ENCODE measurements at regions not wholly inside any gene's neighbourhood (a gene's known extent, or its start where the extent isn't known, plus 50 kb on each side); places are given as distances from the start of the nearest gene placed in this dataset.
"Not testable (repeated sequence)": the region's sequence is repeated elsewhere in the genome, so short reads cannot be mapped to it uniquely, and the experiment has no call there.

DNA sequence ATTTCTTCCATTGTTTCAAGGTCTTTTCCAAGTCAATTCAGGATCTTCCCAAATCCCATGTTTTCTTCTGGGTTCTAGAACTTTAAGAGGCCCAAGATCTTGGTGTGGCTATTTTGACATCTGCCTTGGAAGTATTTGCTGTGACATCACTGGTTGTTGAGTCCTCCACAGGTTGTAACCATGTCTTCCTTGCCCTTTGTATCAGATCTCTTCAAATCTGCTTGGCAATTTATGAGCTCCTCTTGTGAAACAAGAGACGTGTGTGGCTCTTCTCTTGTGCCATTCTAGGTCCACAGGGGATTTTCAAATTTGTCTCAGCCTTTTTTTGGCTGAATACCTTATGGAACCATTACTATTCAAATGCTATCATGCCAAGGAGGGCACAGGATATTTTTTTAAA lies 60.3 kb upstream of the KCNK2 start:
- TF ChIP-seq, protein P1, sequence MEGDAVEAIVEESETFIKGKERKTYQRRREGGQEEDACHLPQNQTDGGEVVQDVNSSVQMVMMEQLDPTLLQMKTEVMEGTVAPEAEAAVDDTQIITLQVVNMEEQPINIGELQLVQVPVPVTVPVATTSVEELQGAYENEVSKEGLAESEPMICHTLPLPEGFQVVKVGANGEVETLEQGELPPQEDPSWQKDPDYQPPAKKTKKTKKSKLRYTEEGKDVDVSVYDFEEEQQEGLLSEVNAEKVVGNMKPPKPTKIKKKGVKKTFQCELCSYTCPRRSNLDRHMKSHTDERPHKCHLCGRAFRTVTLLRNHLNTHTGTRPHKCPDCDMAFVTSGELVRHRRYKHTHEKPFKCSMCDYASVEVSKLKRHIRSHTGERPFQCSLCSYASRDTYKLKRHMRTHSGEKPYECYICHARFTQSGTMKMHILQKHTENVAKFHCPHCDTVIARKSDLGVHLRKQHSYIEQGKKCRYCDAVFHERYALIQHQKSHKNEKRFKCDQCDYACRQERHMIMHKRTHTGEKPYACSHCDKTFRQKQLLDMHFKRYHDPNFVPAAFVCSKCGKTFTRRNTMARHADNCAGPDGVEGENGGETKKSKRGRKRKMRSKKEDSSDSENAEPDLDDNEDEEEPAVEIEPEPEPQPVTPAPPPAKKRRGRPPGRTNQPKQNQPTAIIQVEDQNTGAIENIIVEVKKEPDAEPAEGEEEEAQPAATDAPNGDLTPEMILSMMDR (IDR thresholded peaks at IDR 0.05) = no peak
- WGBS, 4 donors = 19 to 30% (median 24%) methylated on average over 1 of the region's 1 CpG
- H3K27me3 ChIP-seq = no peaks in the 10 kb centered on the region
- H3K4me3 ChIP-seq = no peak overlapping the region
- intact Hi-C loops (cut with DNase I) = no loop called here
- no peak for DNase-seq
- H3K9me3 ChIP-seq (replicated peaks in 1 of 3) = no peaks in the 10 kb centered on the region
- H3K36me3 ChIP-seq (replicated peaks in 1 of 2) = no peaks in the 10 kb centered on the region
- H3K4me1 ChIP-seq (replicated peaks in 1 of 2) = peaks cover 13 to 31% of the 10 kb centered on the region in 2 donors
- peak overlapping the region; percentile 65 to 85 (median 72) for H3K27ac ChIP-seq

DNA sequence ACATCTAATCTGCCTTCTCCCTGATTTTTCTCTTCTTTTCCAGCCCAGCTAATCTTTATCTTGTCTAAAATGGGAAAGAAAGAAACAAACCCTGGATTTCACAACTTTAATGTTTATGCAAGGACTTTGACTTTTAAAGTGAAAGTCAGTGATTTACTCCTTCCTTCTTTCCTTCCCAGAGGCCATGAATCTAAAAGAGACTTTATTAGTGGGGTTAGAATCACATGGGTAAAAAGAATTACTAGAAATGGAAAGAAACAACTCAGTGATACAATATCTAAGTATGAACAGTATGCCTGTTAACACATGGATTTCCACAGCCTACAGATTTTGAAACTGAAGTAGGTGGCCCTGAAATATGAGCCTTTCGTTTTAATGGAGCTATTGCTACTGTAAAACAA lies 59.8 kb upstream of the KCNK2 start:
- peak overlapping the region; percentile 65 to 85 (median 72) for H3K27ac ChIP-seq

DNA sequence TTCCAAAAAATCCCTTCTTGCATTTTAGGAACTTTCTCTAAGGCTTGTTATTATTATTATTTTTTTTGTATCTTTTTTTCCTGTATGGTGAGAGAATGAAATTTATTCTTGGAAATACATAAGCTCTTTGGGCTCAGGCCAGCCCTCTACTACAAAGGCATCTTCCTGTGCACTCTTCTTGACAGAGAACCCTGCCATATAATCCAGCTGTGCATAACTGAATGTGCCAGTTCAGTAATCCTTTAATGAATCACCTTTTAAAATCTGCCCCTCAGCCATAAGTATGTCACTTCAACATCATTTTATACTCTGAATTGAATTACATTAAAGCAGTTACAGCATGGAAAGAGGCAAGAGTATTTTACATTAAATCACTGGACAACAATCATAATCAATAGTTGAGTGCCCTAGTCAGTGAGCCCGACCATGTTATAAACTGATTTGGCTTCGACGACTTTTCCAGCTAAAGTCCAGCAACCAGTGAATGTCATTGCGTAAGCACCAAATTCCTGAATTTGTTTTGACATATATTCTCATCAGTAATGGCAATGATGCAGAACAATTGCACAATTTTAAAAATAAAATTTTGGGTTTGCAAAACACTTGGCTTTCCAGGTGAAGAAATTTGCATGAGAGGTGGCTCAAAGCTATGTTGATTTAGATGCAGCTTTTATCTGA lies 59.2 kb upstream of the KCNK2 start:
- no peaks in the 10 kb centered on the region for H3K27me3 ChIP-seq
- H3K9me3 ChIP-seq (replicated peaks in 1 of 3) = no peaks in the 10 kb centered on the region
- H3K36me3 ChIP-seq (replicated peaks in 1 of 2) = no peaks in the 10 kb centered on the region
- intact Hi-C loops (cut with DNase I) = no loop called here
- peak overlapping the region in 1 of 4 donors; percentile 19 for H3K4me3 ChIP-seq
- TF ChIP-seq, protein P1 (IDR thresholded peaks at IDR 0.05) = no peak
- no peak for TF ChIP-seq POLR2A (IDR thresholded peaks at IDR 0.05)
- H3K4me1 ChIP-seq (replicated peaks in 1 of 2) = peaks cover 13 to 31% of the 10 kb centered on the region in 2 donors
- WGBS, 4 donors = 43 to 61% (median 53%) methylated on average over 4 of the region's 4 CpGs
- H3K27ac ChIP-seq = peak overlapping the region; percentile 65 to 85 (median 72)
- DNase-seq = no peak

More for the DNA sequence above, 59.8 kb upstream of the KCNK2 start:
- Histone ChIP-seq H3K27me3 (no peaks in the 10 kb centered on the region), H3K4me1 (replicated peaks in 1 of 2) (peaks cover 13 to 31% of the 10 kb centered on the region in 2 donors), H3K9me3 (replicated peaks in 1 of 3) (no peaks in the 10 kb centered on the region), H3K4me3 (peak overlapping the region in 1 of 4 donors; percentile 19), H3K36me3 (replicated peaks in 1 of 2) (no peaks in the 10 kb centered on the region)
- intact Hi-C loops (cut with DNase I) = no loop called here
- TF ChIP-seq, protein P1 (IDR thresholded peaks at IDR 0.05) = no peak
- TF ChIP-seq POLR2A (IDR thresholded peaks at IDR 0.05) = no peak
- 18 to 34% (median 27%) methylated on average over 1 of the region's 1 CpG for WGBS, 4 donors
- DNase-seq = no peak

DNA sequence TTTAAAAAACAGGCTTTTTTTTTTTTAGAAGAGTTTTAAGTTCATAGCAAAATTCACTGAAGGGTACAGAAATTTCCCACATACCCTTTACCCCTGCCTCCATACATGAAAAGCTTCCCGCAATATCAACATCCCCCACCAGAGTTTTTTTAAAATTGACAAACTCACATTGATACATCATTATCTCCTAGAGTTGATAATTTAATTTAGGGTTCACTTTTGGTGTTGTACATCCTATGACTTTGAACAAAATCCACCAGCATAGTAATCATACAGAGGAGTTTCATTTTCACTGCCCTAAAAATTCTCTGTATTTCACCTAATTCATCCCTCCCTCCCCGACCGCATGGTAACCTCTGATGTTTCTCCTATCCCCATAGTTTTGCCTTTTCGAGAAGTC lies 53.6 kb upstream of the KCNK2 start:
- Histone ChIP-seq H3K36me3 (replicated peaks in 1 of 2) (no peaks in the 10 kb centered on the region), H3K4me3 (no peak overlapping the region), H3K4me1 (replicated peaks in 1 of 2) (peaks cover 0 to 14% of the 10 kb centered on the region in 2 donors), H3K27me3 (no peaks in the 10 kb centered on the region), H3K9me3 (replicated peaks in 1 of 3) (no peaks in the 10 kb centered on the region), H3K27ac (no peak overlapping the region)
- no peak for DNase-seq
- WGBS, 4 donors = 92 to 97% (median 96%) methylated on average over 4 of the region's 4 CpGs
- TF ChIP-seq POLR2A (IDR thresholded peaks at IDR 0.05) = no peak
- TF ChIP-seq, protein P1 (IDR thresholded peaks at IDR 0.05) = no peak
- intact Hi-C loops (cut with DNase I) = no loop called here

DNA sequence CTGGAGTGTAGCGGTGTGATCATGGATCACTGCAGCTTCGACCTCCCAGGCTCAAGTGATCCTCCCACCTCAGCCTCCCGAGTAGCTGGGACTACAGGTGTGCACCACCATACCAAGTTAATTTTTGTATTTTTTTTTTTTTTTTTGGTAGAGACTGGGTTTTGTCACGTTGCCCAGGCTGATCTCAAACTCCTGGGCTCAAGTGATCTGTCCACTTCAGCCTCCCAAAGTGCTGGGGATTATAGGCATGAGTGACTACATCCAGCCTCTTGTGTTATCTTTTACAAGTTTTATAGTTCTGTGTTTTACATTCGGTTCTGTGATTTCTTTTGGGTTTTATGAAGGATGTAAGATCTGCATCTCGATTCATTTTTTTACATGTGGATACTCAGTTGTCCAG lies 52.0 kb upstream of the KCNK2 start:
- H3K9me3 ChIP-seq (replicated peaks in 1 of 3); H3K27me3 ChIP-seq; H3K36me3 ChIP-seq (replicated peaks in 1 of 2); intact Hi-C loops (cut with DNase I); H3K27ac ChIP-seq; H3K4me3 ChIP-seq; DNase-seq: not testable (repeated sequence)
- 83 to 91% (median 87%) methylated on average over 6 of the region's 6 CpGs for WGBS, 4 donors
- H3K4me1 ChIP-seq (replicated peaks in 1 of 2) = peaks cover 0 to 14% of the 10 kb centered on the region in 2 donors

Measured in adrenal gland (tissue), 9 donors.